ENCODE measurements at regions not wholly inside any gene's neighbourhood (a gene's known extent, or its start where the extent isn't known, plus 50 kb on each side); places are given as distances from the start of the nearest gene placed in this dataset.

DNA sequence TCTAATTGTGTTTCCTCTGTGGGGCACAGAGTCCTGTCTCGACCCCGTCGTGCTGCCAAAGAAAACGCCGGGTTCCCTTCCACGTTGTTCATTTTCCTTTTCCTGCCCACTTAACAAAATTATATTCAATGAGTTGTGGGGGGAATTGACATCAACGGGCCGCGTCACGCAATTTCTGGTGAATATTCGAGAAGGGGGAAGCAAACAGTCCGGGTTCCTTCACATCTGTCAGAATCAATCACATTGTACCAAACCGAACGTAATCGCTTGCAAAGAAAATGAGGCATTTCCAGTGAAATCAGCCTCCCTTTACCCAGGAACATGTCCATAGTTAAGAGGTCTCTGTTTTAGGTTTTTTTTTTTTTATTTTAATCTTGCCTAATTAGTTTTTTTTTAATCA is 243.5 kb downstream of the SHOX start:
- ATAC-seq (no peak), DNase-seq (no peak)
- H3K4me3 ChIP-seq = no peak overlapping the region
- H3K4me1 ChIP-seq = no peaks in the 10 kb centered on the region
- H3K36me3 ChIP-seq = no peaks in the 10 kb centered on the region
- intact Hi-C loops (cut with DNase I) = no loop called here
- no peak for TF ChIP-seq CTCF (IDR thresholded peaks at IDR 0.05)
- no peaks in the 10 kb centered on the region for H3K27me3 ChIP-seq (ENCODE audit: low read depth)
- no peak overlapping the region for H3K27ac ChIP-seq
- H3K9me3 ChIP-seq = peaks cover 8% of the 10 kb centered on the region

DNA sequence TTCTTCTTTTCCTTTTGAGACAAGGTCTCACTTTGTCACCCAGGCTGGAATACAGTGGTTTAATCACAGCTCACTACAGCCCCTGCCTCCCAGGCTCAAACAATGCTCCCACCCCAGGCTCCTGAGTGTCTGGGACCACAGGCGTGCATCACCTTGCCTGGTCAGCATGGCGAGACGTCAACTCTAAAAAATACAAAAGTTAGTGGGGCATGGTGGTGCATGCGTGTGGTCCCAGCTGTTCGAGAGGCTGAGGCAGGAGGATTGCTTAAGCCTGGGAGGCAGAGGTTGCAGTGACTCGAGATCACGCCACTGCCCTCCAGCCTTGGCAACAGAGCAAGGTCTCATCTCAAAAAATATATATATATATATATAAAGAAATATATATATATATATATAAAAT is 242.4 kb downstream of the SHOX start:
- Histone ChIP-seq H3K9me3 (peaks cover 8% of the 10 kb centered on the region), H3K27ac (no peak overlapping the region), H3K36me3 (no peaks in the 10 kb centered on the region), H3K4me1 (no peaks in the 10 kb centered on the region), H3K27me3 (ENCODE audit: low read depth) (no peaks in the 10 kb centered on the region), H3K4me3 (no peak overlapping the region)
- intact Hi-C loops (cut with DNase I) = no loop called here
- TF ChIP-seq CTCF (IDR thresholded peaks at IDR 0.05) = no peak
- DNase-seq = no peak
- ATAC-seq = no peak

DNA sequence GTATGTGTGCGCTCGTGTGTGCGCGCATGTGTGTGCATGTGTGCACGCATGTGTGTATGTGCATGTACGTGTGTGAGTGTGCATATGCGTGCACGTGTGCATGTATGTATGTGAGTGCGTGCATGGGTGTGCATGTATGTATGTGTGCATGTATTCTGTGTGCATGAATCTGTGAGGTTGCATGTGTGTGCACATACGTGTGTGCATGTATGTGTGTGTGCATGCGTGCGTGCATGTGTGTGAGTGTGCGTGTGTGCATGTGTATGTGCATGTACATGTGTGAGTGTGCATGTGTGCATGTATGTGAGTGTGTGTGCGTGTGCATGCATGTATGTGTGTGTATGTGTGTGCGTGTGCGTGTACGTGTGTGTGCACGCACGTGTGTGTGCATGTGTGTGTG is 241.5 kb downstream of the SHOX start:
- no peaks in the 10 kb centered on the region for H3K27me3 ChIP-seq (ENCODE audit: low read depth)
- H3K27ac ChIP-seq = no peak overlapping the region
- no peak overlapping the region for H3K4me3 ChIP-seq
- H3K36me3 ChIP-seq = no peaks in the 10 kb centered on the region
- peaks cover under 1% of the 10 kb centered on the region for H3K9me3 ChIP-seq
- H3K4me1 ChIP-seq = no peaks in the 10 kb centered on the region
- intact Hi-C loops (cut with DNase I) = no loop called here
- ATAC-seq (no peak), DNase-seq (no peak)
- no peak for TF ChIP-seq CTCF (IDR thresholded peaks at IDR 0.05)

DNA sequence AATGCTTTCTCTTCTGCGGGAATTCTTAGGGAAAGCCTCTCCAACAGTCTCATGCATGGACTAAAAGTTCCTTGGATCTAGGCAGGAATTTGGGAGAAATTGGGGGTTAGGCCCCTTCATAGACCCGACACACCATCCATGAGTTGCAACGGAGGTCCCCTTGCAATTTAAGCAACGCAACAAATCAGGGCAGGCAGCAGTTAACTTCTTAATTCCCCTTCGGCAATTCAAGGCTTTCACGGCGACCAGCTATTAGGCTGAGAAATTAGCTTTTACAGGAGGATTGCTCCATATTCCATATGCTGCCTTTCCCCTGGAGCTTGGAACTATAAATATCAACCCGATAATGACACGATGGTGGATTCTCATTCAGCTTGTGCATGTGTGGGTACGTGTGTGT is 241.0 kb downstream of the SHOX start:
- ATAC-seq (no peak), DNase-seq (no peak)
- no peak overlapping the region for H3K27ac ChIP-seq

GRCh38 chrX:867966-868647 is 237.5 kb downstream of the SHOX start:
- no peak for TF ChIP-seq CTCF (IDR thresholded peaks at IDR 0.05)
- intact Hi-C loops (cut with DNase I) = no loop called here

More for the DNA sequence above, 241.0 kb downstream of the SHOX start:
- no peaks in the 10 kb centered on the region for H3K4me1 ChIP-seq
- no peaks in the 10 kb centered on the region for H3K27me3 ChIP-seq (ENCODE audit: low read depth)
- no peak overlapping the region for H3K4me3 ChIP-seq
- no peaks in the 10 kb centered on the region for H3K36me3 ChIP-seq
- no peak for TF ChIP-seq CTCF (IDR thresholded peaks at IDR 0.05)
- no peaks in the 10 kb centered on the region for H3K9me3 ChIP-seq
- intact Hi-C loops (cut with DNase I) = no loop called here

More at GRCh38 chrX:867966-868647, 237.5 kb downstream of the SHOX start:
- H3K4me3 ChIP-seq = no peak overlapping the region
- H3K9me3 ChIP-seq = no peaks in the 10 kb centered on the region
- DNase-seq (no peak), ATAC-seq (no peak)
- no peak overlapping the region for H3K27ac ChIP-seq
- H3K27me3 ChIP-seq (ENCODE audit: low read depth) = no peaks in the 10 kb centered on the region
- H3K36me3 ChIP-seq = no peaks in the 10 kb centered on the region
- H3K4me1 ChIP-seq = no peaks in the 10 kb centered on the region
